Lung (tissue), 11 donors: ENCODE measurements at regions not wholly inside any gene's neighbourhood (a gene's known extent, or its start where the extent isn't known, plus 50 kb on each side); places are given as distances from the start of the nearest gene placed in this dataset.

Experiments
- ATAC-seq: fragments of 200-7000 bp; cut with Tn5 transposase; one replicate; pipeline ENCODE4 v1.9.1; 2020; ENCODE audit warnings: moderate number of reproducible peaks; ENCODE audit not compliant: insufficient read depth, low FRiP score
- DNase-seq, 3 donors: peaks; one replicate each; pipeline ENCODE4 v3.0.0-alpha.2; 2013 to 2017
- H3K27ac ChIP-seq, 2 donors: one replicate each; pipeline ENCODE4 v1.5.1; 2013; ENCODE audit warnings: mild to moderate bottlenecking in 2 of 2, moderate library complexity in 2 of 2, control low read depth in 1 of 2, inconsistent platforms in 1 of 2, low read depth in 1 of 2, low read length in 1 of 2
- H3K27me3 ChIP-seq, 3 donors: one replicate each; pipeline ENCODE4 v1.5.1; 2013; ENCODE audit warnings: low read length in 2 of 3; ENCODE audit not compliant: control insufficient read depth in 3 of 3, insufficient read depth in 3 of 3
- H3K36me3 ChIP-seq, 4 donors: one replicate each; pipeline ENCODE4 v1.5.1; 2013; ENCODE audit warnings: low read length in 4 of 4, mild to moderate bottlenecking in 1 of 4, moderate library complexity in 1 of 4; ENCODE audit not compliant: control insufficient read depth in 4 of 4, insufficient read depth in 4 of 4
- H3K4me1 ChIP-seq, 5 donors: one replicate each; pipeline ENCODE4 v1.5.1; 2013; ENCODE audit warnings: low read length in 5 of 5, mild to moderate bottlenecking in 2 of 5, moderate library complexity in 1 of 5; ENCODE audit not compliant: control insufficient read depth in 5 of 5, insufficient read depth in 5 of 5
- H3K4me3 ChIP-seq: one replicate; pipeline ENCODE4 v1.5.1; 2013; ENCODE audit warnings: mild to moderate bottlenecking, control low read depth, moderate library complexity
- H3K9ac ChIP-seq, 2 donors: one replicate each; pipeline ENCODE4 v1.5.1; 2013; ENCODE audit warnings: low read length in 2 of 2, control low read depth in 1 of 2; ENCODE audit not compliant: insufficient read depth in 1 of 2
- H3K9me3 ChIP-seq, 4 donors: one replicate each; pipeline ENCODE4 v1.5.1; 2013; ENCODE audit warnings: low read length in 3 of 4, mild to moderate bottlenecking in 1 of 4, moderate library complexity in 1 of 4; ENCODE audit not compliant: control insufficient read depth in 4 of 4, insufficient read depth in 3 of 4
- CTCF ChIP-seq: IDR thresholded peaks from 2 replicates; pipeline ENCODE4 v1.5.1; 2012; ENCODE audit warnings: mild to moderate bottlenecking; ENCODE audit errors: control extremely low read depth, extremely low read depth
- WGBS, 2 donors: extraction: QIAGEN DNeasy Blood & Tissue Kit; methylation state at CpG; one replicate each; pipeline ENCODE4 v1.1.7; 2013; 5-methylcytosine and 5-hydroxymethylcytosine counted together
- donor health status: control.
- donor health status: control.
- donor health status: Bipolar disorder and iron deficiency.
- donor health status: healthy.
- donor health status: DM: yes; HTN: yes; CAD: no.

DNA sequence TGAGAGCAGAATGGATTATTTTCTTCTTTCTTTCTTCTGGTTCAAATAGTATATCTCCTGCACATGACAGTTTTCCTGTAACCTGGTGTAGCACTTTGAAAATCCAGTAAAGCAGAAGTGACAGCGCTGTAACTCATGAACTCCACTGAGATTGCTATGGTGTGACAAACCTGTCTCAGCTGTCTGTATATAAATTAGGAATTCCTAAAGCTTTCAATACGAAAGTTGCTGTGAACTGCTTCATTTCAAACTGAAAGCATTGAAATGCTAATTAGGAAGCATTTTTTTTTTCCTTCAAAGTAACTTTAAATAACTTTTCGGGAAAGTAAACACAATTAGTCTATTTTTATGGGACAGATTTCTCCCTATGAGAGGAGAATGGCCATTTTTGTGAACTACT, 646.9 kb upstream of the ZP4 start:
- DNase-seq (no peak), ATAC-seq (no peak)
- Histone ChIP-seq H3K4me3 (no peak overlapping the region), H3K9me3 (no peaks in the 10 kb centered on the region), H3K27ac (no peak overlapping the region), H3K36me3 (no peaks in the 10 kb centered on the region), H3K4me1 (no peaks in the 10 kb centered on the region), H3K9ac (no peak overlapping the region), H3K27me3 (no peaks in the 10 kb centered on the region)
- 72 to 80% methylated on average over 3 of the region's 3 CpGs for WGBS, 2 donors
- no peak for TF ChIP-seq CTCF

- DNase-seq (no peak), ATAC-seq (no peak)
- WGBS, 2 donors, result 88 to 94% methylated on average over 13 of the region's 13 CpGs
- H3K27me3 ChIP-seq, result no peaks in the 10 kb centered on the region
- TF ChIP-seq CTCF, result no peak
- H3K4me1 ChIP-seq, result no peaks in the 10 kb centered on the region
- H3K9me3 ChIP-seq, result peaks cover 0 to 14% (median 0%) of the 10 kb centered on the region in 4 donors
- no peak overlapping the region for H3K4me3 ChIP-seq
- no peak overlapping the region for H3K9ac ChIP-seq
- H3K27ac ChIP-seq, result no peak overlapping the region
- H3K36me3 ChIP-seq, result no peaks in the 10 kb centered on the region
Measured at GRCh38 chr1:238530209-238530851, 639.6 kb upstream of the ZP4 start.

DNA sequence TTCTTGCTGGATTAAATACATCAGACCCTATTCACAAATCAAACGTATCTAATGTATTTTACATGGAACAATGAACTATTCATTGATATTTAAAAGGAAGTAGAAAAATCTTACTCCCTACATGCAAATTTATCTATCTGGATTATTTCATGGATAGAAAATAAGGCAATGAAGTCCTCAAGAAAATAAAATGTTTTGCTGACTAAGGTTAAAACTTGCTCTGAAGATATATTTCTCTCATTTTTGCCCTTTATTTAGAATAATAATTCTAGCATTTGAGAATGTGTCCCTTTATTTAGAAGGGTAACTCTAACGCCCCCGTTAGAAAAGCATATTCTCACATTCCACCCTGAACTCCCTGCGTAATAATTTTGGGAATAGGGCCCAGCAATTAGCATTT, 627.0 kb upstream of the ZP4 start:
- H3K4me3 ChIP-seq, result no peak overlapping the region
- H3K9ac ChIP-seq, result no peak overlapping the region
- WGBS, 2 donors, result 84 to 86% methylated on average over 4 of the region's 4 CpGs
- no peaks in the 10 kb centered on the region for H3K36me3 ChIP-seq
- H3K27me3 ChIP-seq, result no peaks in the 10 kb centered on the region
- DNase-seq (no peak), ATAC-seq (no peak)
- H3K27ac ChIP-seq, result no peak overlapping the region
- no peaks in the 10 kb centered on the region for H3K4me1 ChIP-seq
- TF ChIP-seq CTCF, result no peak
- peaks cover 0 to 7% (median 0%) of the 10 kb centered on the region in 4 donors for H3K9me3 ChIP-seq

DNA sequence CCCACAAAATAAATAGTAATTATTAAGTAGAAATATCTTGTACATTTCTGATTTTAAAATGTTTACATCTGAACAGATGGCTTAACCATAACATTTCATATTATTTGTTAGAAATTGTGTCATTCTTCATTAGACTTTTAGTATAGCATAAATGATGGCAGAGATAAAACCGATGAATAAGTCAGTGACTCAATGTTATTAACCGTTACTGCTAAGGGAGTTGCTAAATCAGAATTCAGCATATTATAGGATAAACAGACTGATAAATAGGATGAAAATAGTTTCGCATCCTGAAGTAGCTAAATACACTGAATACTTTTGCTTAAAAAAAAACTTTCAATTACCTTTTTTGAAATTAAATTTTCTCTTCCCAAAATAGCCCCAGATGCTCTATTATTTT, 610.6 kb upstream of the ZP4 start:
- Histone ChIP-seq H3K9ac (no peak overlapping the region), H3K4me3 (no peak overlapping the region), H3K4me1 (no peaks in the 10 kb centered on the region), H3K36me3 (no peaks in the 10 kb centered on the region), H3K9me3 (no peaks in the 10 kb centered on the region), H3K27ac (no peak overlapping the region), H3K27me3 (no peaks in the 10 kb centered on the region)
- no peak for TF ChIP-seq CTCF
- ATAC-seq (no peak), DNase-seq (peak in 1 of 3 donors; percentile 3)
- WGBS, 2 donors, result 61 to 88% methylated on average over 3 of the region's 3 CpGs
